Stomach (tissue), 4 donors: ENCODE measurements at regions not wholly inside any gene's neighbourhood (a gene's known extent, or its start where the extent isn't known, plus 50 kb on each side); places are given as distances from the start of the nearest gene placed in this dataset.

Experiments
- EP300 ChIP-seq: sonication (generic); formaldehyde crosslinking; IDR thresholded peaks from one replicate; pipeline ENCODE4 v1.6.1; 2017; ENCODE audit warnings: antibody characterized with exemption
- POLR2A ChIP-seq, 4 donors: fragments of 450-650 bp; IDR thresholded peaks; one replicate each; pipeline ENCODE4 v1.6.1; 2016; ENCODE audit warnings: antibody characterized with exemption in 4 of 4, control low read depth in 2 of 4, mild to moderate bottlenecking in 1 of 4, moderate library complexity in 1 of 4
- POLR2AphosphoS5 ChIP-seq, 3 donors: sonication (generic); formaldehyde crosslinking; IDR thresholded peaks; one replicate each; pipeline ENCODE4 v1.6.1; 2016; ENCODE audit warnings: antibody characterized with exemption in 3 of 3
- TF ChIP-seq, protein P1 (sequence below), 7 experiments: fragments of 450-650 bp in 4 of 7; fragments of 200-600 bp in 3 of 7; sonication (generic) in 3 of 7; IDR thresholded peaks; one replicate each; pipeline ENCODE4 v1.5.1; 2016 to 2019; ENCODE audit warnings: antibody characterized with exemption in 7 of 7, control low read depth in 2 of 7, mild to moderate bottlenecking in 1 of 7

DNA sequence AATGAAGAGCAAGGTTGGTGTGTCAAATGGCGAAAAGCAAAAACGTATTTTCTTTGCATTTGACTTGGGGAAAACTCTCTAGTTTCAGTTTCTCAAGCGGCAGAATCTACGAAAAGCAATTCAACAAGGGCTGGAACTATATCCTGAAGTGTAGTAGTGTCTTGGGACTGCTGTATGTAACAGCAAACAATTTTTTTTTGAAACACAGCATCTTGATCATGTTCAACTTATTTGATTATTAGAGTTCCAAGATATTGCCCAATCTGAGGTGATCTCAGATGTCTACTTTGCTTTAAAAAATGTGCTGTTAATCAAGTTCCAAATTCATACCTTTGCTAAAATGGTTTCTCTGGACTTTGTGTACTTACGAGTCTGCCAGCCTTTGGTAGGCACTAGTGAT, 120.6 kb downstream of the ZWINT start:
- TF ChIP-seq, protein P1, sequence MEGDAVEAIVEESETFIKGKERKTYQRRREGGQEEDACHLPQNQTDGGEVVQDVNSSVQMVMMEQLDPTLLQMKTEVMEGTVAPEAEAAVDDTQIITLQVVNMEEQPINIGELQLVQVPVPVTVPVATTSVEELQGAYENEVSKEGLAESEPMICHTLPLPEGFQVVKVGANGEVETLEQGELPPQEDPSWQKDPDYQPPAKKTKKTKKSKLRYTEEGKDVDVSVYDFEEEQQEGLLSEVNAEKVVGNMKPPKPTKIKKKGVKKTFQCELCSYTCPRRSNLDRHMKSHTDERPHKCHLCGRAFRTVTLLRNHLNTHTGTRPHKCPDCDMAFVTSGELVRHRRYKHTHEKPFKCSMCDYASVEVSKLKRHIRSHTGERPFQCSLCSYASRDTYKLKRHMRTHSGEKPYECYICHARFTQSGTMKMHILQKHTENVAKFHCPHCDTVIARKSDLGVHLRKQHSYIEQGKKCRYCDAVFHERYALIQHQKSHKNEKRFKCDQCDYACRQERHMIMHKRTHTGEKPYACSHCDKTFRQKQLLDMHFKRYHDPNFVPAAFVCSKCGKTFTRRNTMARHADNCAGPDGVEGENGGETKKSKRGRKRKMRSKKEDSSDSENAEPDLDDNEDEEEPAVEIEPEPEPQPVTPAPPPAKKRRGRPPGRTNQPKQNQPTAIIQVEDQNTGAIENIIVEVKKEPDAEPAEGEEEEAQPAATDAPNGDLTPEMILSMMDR (IDR thresholded peaks at IDR 0.05) = no peak
- TF ChIP-seq POLR2AphosphoS5 (IDR thresholded peaks at IDR 0.05) = no peak
- TF ChIP-seq POLR2A (IDR thresholded peaks at IDR 0.05) = no peak
- TF ChIP-seq EP300 = no peak
